Heart right ventricle (tissue), 16 donors: ENCODE measurements at regions not wholly inside any gene's neighbourhood (a gene's known extent, or its start where the extent isn't known, plus 50 kb on each side); places are given as distances from the start of the nearest gene placed in this dataset.

Experiments used
- ATAC-seq, 8 donors: fragments of 200-7000 bp; cut with Tn5 transposase; one replicate each; pipeline ENCODE4 v1.9.1; 2020; ENCODE audit warnings: mild to moderate bottlenecking in 8 of 8, moderate library complexity in 8 of 8, moderate number of reproducible peaks in 1 of 8
- DNase-seq, 2 donors: peaks; one replicate each; pipeline ENCODE4 v3.0.0-alpha.2; 2020
- H3K27ac ChIP-seq, 10 donors: fragments of 200-600 bp; sonication (generic) in 2 of 10; one replicate each; pipeline versions ENCODE4 v1.5.0 to v1.8.0; 2020 to 2022; ENCODE audit warnings: mild to moderate bottlenecking in 3 of 10
- H3K27me3 ChIP-seq, 7 donors: fragments of 200-600 bp; one replicate each; pipeline ENCODE4 v1.8.0; 2021 to 2022; ENCODE audit warnings: mild to moderate bottlenecking in 2 of 7
- H3K36me3 ChIP-seq, 9 donors: fragments of 200-600 bp; sonication (generic) in 1 of 9; one replicate each; pipeline versions ENCODE4 v1.5.0 to v1.8.0; 2020 to 2022; ENCODE audit warnings: mild to moderate bottlenecking in 2 of 9
- H3K4me1 ChIP-seq, 9 donors: fragments of 200-600 bp; sonication (generic) in 1 of 9; one replicate each; pipeline versions ENCODE4 v1.5.0 to v1.8.0; 2020 to 2022; ENCODE audit warnings: mild to moderate bottlenecking in 4 of 9
- H3K4me3 ChIP-seq, 10 donors: fragments of 200-600 bp; sonication (generic) in 2 of 10; one replicate each; pipeline versions ENCODE4 v1.5.0 to v1.8.0; 2020 to 2022; ENCODE audit warnings: mild to moderate bottlenecking in 7 of 10, moderate library complexity in 2 of 10
- H3K9me3 ChIP-seq, 11 donors: fragments of 200-600 bp in 10 of 11; sonication (generic) in 2 of 11; one replicate each; pipeline versions ENCODE4 v1.5.0 to v1.8.0; 2013 to 2022; ENCODE audit warnings: mild to moderate bottlenecking in 2 of 11, control low read depth in 1 of 11, moderate library complexity in 1 of 11
- CTCF ChIP-seq, 9 donors: fragments of 200-600 bp; sonication (generic) in 2 of 9; IDR thresholded peaks; one replicate each; pipeline versions ENCODE4 v1.5.0 to v1.8.0; 2021 to 2022; ENCODE audit warnings: antibody characterized with exemption in 9 of 9, mild to moderate bottlenecking in 5 of 9, moderate library complexity in 1 of 9
- WGBS, 2 donors: extraction: QIAGEN DNeasy Blood & Tissue Kit; methylation state at CpG; one replicate each; pipeline ENCODE4 v1.1.7; 2013; ENCODE audit warnings: inconsistent platforms in 1 of 2; 5-methylcytosine and 5-hydroxymethylcytosine counted together
- intact Hi-C, 10 donors: fragments of 100-400 bp; cut with DNase I; formaldehyde crosslinking; loops; one replicate each; pipeline versions ENCODE4 v1.11.1 to v1.14.2; 2022
- donor health status: Arrhythmogenic right ventricular cardiomyopathy.
- donor health status: ischemic (EF 13 %, LVEDD 7.1; RV severe dilation, severe dysfunction).
- donor health status: healthy with polysubstance abuse.
- donor health status: DM: no; HTN: yes; CAD: no.
- donor health status: DM: no; HTN: no; CAD: no.
- donor health status: ischemic (EF 25% LVEDD 6.9; RV normal size, moderate dysfunction).
- donor health status: ischemic (EF 25% LVEDD 5.7; RV mildly dilated, moderate dysfunction).
- donor health status: healthy.
- donor health status: DM: yes; HTN: yes; CAD: no.
- donor health status: Ischemic cardiomyopathy.
- donor health status: ischemic (EF 35%, LVEDD 5.7; RV mildly dilated, moderate dysfunction).
- donor health status: nonischemic (EF 11% LVEDD 7.7; RV severe dilation, severe dysfunction).
- donor health status: DM: yes; HTN: yes; CAD: no.
- donor health status: PGD.
- donor health status: ischemic (EF 29% LVEDD 5.4; RV normal size, mild dysfunction).
- donor health status: nonischemic (EF 23%, LVEDD 6.1; RV moderate dilation, normal function).

DNA sequence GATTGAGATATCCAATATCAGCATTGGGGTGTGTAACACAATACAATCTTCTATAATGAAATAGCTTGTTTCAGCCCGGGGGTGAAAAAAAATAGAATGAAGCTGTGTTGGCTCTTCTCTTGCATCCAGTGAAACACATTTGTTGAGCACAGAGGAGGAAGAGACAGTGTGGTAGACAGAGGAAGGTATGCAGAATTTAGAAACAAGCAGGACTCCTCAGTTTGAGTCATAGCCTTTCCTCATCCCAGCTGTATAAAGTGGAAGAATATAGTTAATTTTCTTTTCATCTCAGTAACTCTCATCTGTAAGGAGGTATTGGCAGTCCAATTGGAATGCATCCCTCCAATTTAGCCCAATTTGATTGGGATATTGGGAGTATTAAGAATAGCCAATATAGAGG lies 302.2 kb upstream of the VLDLR start:
- no peaks in the 10 kb centered on the region for H3K4me1 ChIP-seq
- no peak for ATAC-seq
- H3K27me3 ChIP-seq: no peaks in the 10 kb centered on the region
- intact Hi-C loops: no loop called here
- 72 to 77% methylated on average over 1 of the region's 1 CpG for WGBS, 2 donors
- H3K27ac ChIP-seq: no peak overlapping the region
- DNase-seq: no peak
- no peak overlapping the region for H3K4me3 ChIP-seq
- no peaks in the 10 kb centered on the region for H3K36me3 ChIP-seq
- peaks cover 0 to 21% (median 8%) of the 10 kb centered on the region in 11 donors for H3K9me3 ChIP-seq
- no peak for TF ChIP-seq CTCF (IDR thresholded peaks at IDR 0.05)

DNA sequence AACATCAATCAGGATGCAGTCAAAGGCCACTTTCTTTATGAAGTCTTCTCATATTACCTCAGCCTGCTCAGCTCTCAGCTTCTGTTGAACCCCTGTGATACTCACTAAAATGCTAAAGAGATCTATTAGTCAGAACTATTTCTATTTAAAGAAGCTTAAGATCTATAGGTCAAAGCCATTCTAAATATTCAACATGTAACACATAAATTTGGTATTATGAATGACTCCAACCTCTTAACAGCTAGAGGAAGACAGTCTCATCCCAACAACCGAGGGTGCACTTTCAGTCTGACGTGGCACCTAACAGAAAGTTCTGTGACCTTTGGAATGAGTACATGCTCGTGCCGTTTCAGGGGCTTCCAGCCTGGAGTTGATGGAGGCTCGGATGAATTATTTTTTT lies 301.5 kb upstream of the VLDLR start:
- H3K27ac ChIP-seq: no peak overlapping the region
- no peaks in the 10 kb centered on the region for H3K27me3 ChIP-seq
- DNase-seq (no peak), ATAC-seq (no peak)
- intact Hi-C loops: loop anchor here in 3 of 10 donors (10.0 kb wide), 2 partner anchors 405 to 415 kb away; no protein-coding TSS in a partner anchor
- 89 to 90% methylated on average over 5 of the region's 5 CpGs for WGBS, 2 donors
- peaks cover 0 to 14% (median 3%) of the 10 kb centered on the region in 11 donors for H3K9me3 ChIP-seq
- no peak for TF ChIP-seq CTCF (IDR thresholded peaks at IDR 0.05)
- H3K4me3 ChIP-seq: no peak overlapping the region
- no peaks in the 10 kb centered on the region for H3K4me1 ChIP-seq
- no peaks in the 10 kb centered on the region for H3K36me3 ChIP-seq

- no peak for TF ChIP-seq CTCF (IDR thresholded peaks at IDR 0.05)
- DNase-seq: no peak
Measured at GRCh38 chr9:2320632-2321031, 301.0 kb upstream of the VLDLR start.

GRCh38 chr9:2321523-2322148 lies 300.0 kb upstream of the VLDLR start:
- H3K4me1 ChIP-seq: no peaks in the 10 kb centered on the region
- ATAC-seq (peak in 1 of 8 donors; percentile 42), DNase-seq (no peak)
- H3K4me3 ChIP-seq: no peak overlapping the region
- no peak overlapping the region for H3K27ac ChIP-seq
- peak in 7 of 9 donors; percentile 25 to 48 (median 33) for TF ChIP-seq CTCF (IDR thresholded peaks at IDR 0.05)
- H3K9me3 ChIP-seq: no peaks in the 10 kb centered on the region
- H3K36me3 ChIP-seq: no peaks in the 10 kb centered on the region
- no peaks in the 10 kb centered on the region for H3K27me3 ChIP-seq
- intact Hi-C loops: loop anchor here in 3 of 10 donors (10.0 kb wide), 2 partner anchors 403 to 413 kb away; no protein-coding TSS in a partner anchor

More at GRCh38 chr9:2320632-2321031, 301.0 kb upstream of the VLDLR start:
- H3K27ac ChIP-seq: no peak overlapping the region
- H3K36me3 ChIP-seq: no peaks in the 10 kb centered on the region
- no peaks in the 10 kb centered on the region for H3K27me3 ChIP-seq
- H3K4me3 ChIP-seq: no peak overlapping the region
- H3K4me1 ChIP-seq: no peaks in the 10 kb centered on the region
- ATAC-seq: no peak
- 93 to 95% methylated on average over 2 of the region's 2 CpGs for WGBS, 2 donors
- H3K9me3 ChIP-seq: peaks cover 0 to 9% (median 0%) of the 10 kb centered on the region in 11 donors
- intact Hi-C loops: loop anchor here in 3 of 10 donors (10.0 kb wide), 2 partner anchors 404 to 414 kb away; no protein-coding TSS in a partner anchor
